Gastrocnemius medialis (tissue), 4 donors: ENCODE measurements at regions not wholly inside any gene's neighbourhood (a gene's known extent, or its start where the extent isn't known, plus 50 kb on each side); places are given as distances from the start of the nearest gene placed in this dataset.

Source experiments
- POLR2A ChIP-seq, 2 donors: fragments of 450-650 bp; IDR thresholded peaks; one replicate each; pipeline ENCODE4 v1.6.1; 2017; ENCODE audit warnings: antibody characterized with exemption in 2 of 2, mild to moderate bottlenecking in 2 of 2, moderate library complexity in 2 of 2
- TF ChIP-seq, protein P1 (sequence below), 5 experiments: fragments of 450-650 bp in 3 of 5; fragments of 200-600 bp in 2 of 5; sonication (generic) in 2 of 5; IDR thresholded peaks in 4 of 5; conservative IDR thresholded peaks in 1 of 5; 1 replicate in 4 of 5; 2 replicates in 1 of 5; pipeline ENCODE4 v1.5.1; 2016 to 2019; ENCODE audit warnings: antibody characterized with exemption in 5 of 5, mild to moderate bottlenecking in 3 of 5, moderate library complexity in 3 of 5

DNA sequence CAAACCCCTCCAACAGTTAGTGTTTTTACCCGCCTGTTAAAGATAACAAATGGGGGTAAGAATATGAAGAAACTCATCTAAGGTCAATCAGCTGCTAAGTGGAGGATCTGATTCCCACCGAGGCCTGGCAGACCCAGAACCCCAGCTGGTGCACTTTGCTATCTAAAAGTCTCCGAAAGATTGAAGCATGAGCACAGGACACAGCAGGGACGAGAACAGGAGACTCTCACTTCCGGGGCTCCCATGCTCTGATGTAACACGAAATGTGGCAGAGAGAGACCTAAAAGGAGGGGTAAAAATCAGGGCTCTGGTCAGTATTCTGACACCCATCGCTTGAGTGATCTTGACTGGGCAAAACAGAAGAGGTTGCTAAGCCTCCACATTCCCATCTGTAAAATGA, 119.7 kb downstream of the PDCL3 start:
- TF ChIP-seq, protein P1, sequence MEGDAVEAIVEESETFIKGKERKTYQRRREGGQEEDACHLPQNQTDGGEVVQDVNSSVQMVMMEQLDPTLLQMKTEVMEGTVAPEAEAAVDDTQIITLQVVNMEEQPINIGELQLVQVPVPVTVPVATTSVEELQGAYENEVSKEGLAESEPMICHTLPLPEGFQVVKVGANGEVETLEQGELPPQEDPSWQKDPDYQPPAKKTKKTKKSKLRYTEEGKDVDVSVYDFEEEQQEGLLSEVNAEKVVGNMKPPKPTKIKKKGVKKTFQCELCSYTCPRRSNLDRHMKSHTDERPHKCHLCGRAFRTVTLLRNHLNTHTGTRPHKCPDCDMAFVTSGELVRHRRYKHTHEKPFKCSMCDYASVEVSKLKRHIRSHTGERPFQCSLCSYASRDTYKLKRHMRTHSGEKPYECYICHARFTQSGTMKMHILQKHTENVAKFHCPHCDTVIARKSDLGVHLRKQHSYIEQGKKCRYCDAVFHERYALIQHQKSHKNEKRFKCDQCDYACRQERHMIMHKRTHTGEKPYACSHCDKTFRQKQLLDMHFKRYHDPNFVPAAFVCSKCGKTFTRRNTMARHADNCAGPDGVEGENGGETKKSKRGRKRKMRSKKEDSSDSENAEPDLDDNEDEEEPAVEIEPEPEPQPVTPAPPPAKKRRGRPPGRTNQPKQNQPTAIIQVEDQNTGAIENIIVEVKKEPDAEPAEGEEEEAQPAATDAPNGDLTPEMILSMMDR (IDR thresholded peaks at IDR 0.05 in 4 of 5, conservative IDR thresholded peaks at IDR 0.05 in 1 of 5), result no peak
- no peak for TF ChIP-seq POLR2A (IDR thresholded peaks at IDR 0.05)
